Trophoblast cell (in vitro differentiated cells and primary cell): ENCODE measurements at regions not wholly inside any gene's neighbourhood (a gene's known extent, or its start where the extent isn't known, plus 50 kb on each side); places are given as distances from the start of the nearest gene placed in this dataset.
A peak's percentile ranks its signal among the peaks of the same experiment; 100 is the strongest.

Source experiments
- DNase-seq, 2 donors: peaks; one replicate each; pipeline ENCODE4 v3.0.0-alpha.2; 2016
- H2AFZ ChIP-seq: 2 replicates; pipeline ENCODE4 v1.6.1; 2013; ENCODE audit warnings: low read length, moderate library complexity, mild to moderate bottlenecking; ENCODE audit not compliant: insufficient read depth, poor library complexity
- H2AK5ac ChIP-seq: 2 replicates; pipeline ENCODE4 v1.6.1; 2013; ENCODE audit warnings: mild to moderate bottlenecking, low read length
- H2BK120ac ChIP-seq: 2 replicates; pipeline ENCODE4 v1.6.1; 2013; ENCODE audit warnings: low read length, mild to moderate bottlenecking, moderate library complexity; ENCODE audit not compliant: insufficient read depth, poor library complexity
- H2BK12ac ChIP-seq: 2 replicates; pipeline ENCODE4 v1.6.1; 2013; ENCODE audit warnings: mild to moderate bottlenecking, low read length, moderate library complexity
- H2BK5ac ChIP-seq: 2 replicates; pipeline ENCODE4 v1.6.1; 2013; ENCODE audit warnings: low read length, low read depth, moderate library complexity, mild to moderate bottlenecking; ENCODE audit not compliant: poor library complexity
- H3K14ac ChIP-seq: 2 replicates; pipeline ENCODE4 v1.6.1; 2013; ENCODE audit warnings: mild to moderate bottlenecking, low read length
- H3K18ac ChIP-seq: 2 replicates; pipeline ENCODE4 v1.6.1; 2013; ENCODE audit warnings: mild to moderate bottlenecking, low read length
- H3K23ac ChIP-seq: 2 replicates; pipeline ENCODE4 v1.6.1; 2013; ENCODE audit warnings: low read length
- H3K27ac ChIP-seq: 2 replicates; pipeline ENCODE4 v1.5.1; 2013; ENCODE audit warnings: low read depth, mild to moderate bottlenecking, inconsistent platforms, low read length, moderate library complexity
- H3K27me3 ChIP-seq: 2 replicates; pipeline ENCODE4 v1.6.1; 2013; ENCODE audit warnings: inconsistent platforms, mild to moderate bottlenecking, low read length, moderate library complexity; ENCODE audit not compliant: insufficient read depth
- H3K36me3 ChIP-seq, 2 experiments: 1 replicate in 1 of 2; 2 replicates in 1 of 2; pipeline ENCODE4 v1.6.1; 2013; ENCODE audit warnings: low read length in 2 of 2, mild to moderate bottlenecking in 2 of 2, moderate library complexity in 1 of 2; ENCODE audit not compliant: insufficient read depth in 2 of 2, control insufficient read depth in 1 of 2
- H3K4ac ChIP-seq: 2 replicates; pipeline ENCODE4 v1.6.1; 2013; ENCODE audit warnings: low read depth, mild to moderate bottlenecking, low read length, moderate library complexity
- H3K4me1 ChIP-seq, 2 experiments: 1 replicate in 1 of 2; 2 replicates in 1 of 2; pipeline ENCODE4 v1.6.1; 2013; ENCODE audit warnings: low read length in 2 of 2, mild to moderate bottlenecking in 2 of 2, moderate library complexity in 1 of 2; ENCODE audit not compliant: insufficient read depth in 2 of 2, control insufficient read depth in 1 of 2
- H3K4me2 ChIP-seq: 2 replicates; pipeline ENCODE4 v1.6.1; 2013; ENCODE audit warnings: inconsistent platforms, mild to moderate bottlenecking, low read length, moderate library complexity
- H3K4me3 ChIP-seq: 2 replicates; pipeline ENCODE4 v1.5.1; 2013; ENCODE audit warnings: mild to moderate bottlenecking, low read depth, low read length, inconsistent platforms
- H3K79me1 ChIP-seq: one replicate; pipeline ENCODE4 v1.6.1; 2013; ENCODE audit warnings: low read length
- H3K79me2 ChIP-seq: 2 replicates; pipeline ENCODE4 v1.6.1; 2013; ENCODE audit warnings: low read length, mild to moderate bottlenecking; ENCODE audit not compliant: control insufficient read depth, insufficient read depth, poor library complexity
- H3K9ac ChIP-seq: 2 replicates; pipeline ENCODE4 v1.6.1; 2013; ENCODE audit warnings: mild to moderate bottlenecking, low read length
- H3K9me3 ChIP-seq: 2 replicates; pipeline ENCODE4 v1.6.1; 2013; ENCODE audit warnings: low read depth, mild to moderate bottlenecking, control low read depth, inconsistent platforms, low read length; ENCODE audit not compliant: insufficient read depth
- H4K12ac ChIP-seq: 2 replicates; pipeline ENCODE4 v1.6.1; 2013; ENCODE audit warnings: low read depth, mild to moderate bottlenecking, low read length, moderate library complexity
- H4K8ac ChIP-seq: 2 replicates; pipeline ENCODE4 v1.6.1; 2013; ENCODE audit warnings: low read depth, mild to moderate bottlenecking, low read length, moderate library complexity
- H4K91ac ChIP-seq: one replicate; pipeline ENCODE4 v1.6.1; 2013; ENCODE audit warnings: low read depth, mild to moderate bottlenecking, low read length, moderate library complexity
- WGBS: extraction: QIAGEN DNeasy Blood & Tissue Kit; methylation state at CpG from one replicate; pipeline ENCODE4 v1.1.7; 2013; ENCODE audit warnings: missing lambda C conversion rate; ENCODE audit not compliant: insufficient read length, insufficient coverage; ENCODE audit errors: extremely low coverage; 5-methylcytosine and 5-hydroxymethylcytosine counted together

GRCh38 chr1:89460325-89460724, 64.3 kb upstream of the LRRC8B start:
- Histone ChIP-seq H3K14ac (no peak overlapping the region), H2BK12ac (no peak overlapping the region), H4K91ac (no peak overlapping the region), H3K18ac (no peak overlapping the region), H2BK5ac (no peak overlapping the region), H4K8ac (no peak overlapping the region), H3K27me3 (no peaks in the 10 kb centered on the region), H3K4me3 (no peak overlapping the region), H3K79me2 (no peaks in the 10 kb centered on the region), H2AK5ac (no peak overlapping the region), H3K9ac (no peak overlapping the region), H3K4ac (no peak overlapping the region), H4K12ac (no peak overlapping the region), H3K9me3 (no peaks in the 10 kb centered on the region), H3K4me2 (no peak overlapping the region), H2BK120ac (no peak overlapping the region), H3K36me3 (no peaks in the 10 kb centered on the region), H3K23ac (no peak overlapping the region), H3K27ac (no peak overlapping the region), H2AFZ (no peak overlapping the region), H3K79me1 (no peaks in the 10 kb centered on the region), H3K4me1 (no peaks in the 10 kb centered on the region)
- WGBS, result no CpG with 5 or more reads among the region's 1 CpG
- DNase-seq, result no peak

- Histone ChIP-seq H3K4ac (no peak overlapping the region), H3K4me1 (no peaks in the 10 kb centered on the region), H3K27ac (no peak overlapping the region), H4K91ac (no peak overlapping the region), H3K36me3 (no peaks in the 10 kb centered on the region), H2BK5ac (no peak overlapping the region), H3K14ac (no peak overlapping the region), H3K4me2 (no peak overlapping the region), H3K18ac (no peak overlapping the region), H4K12ac (no peak overlapping the region), H3K9me3 (no peaks in the 10 kb centered on the region), H3K23ac (no peak overlapping the region), H2AK5ac (no peak overlapping the region), H2BK12ac (no peak overlapping the region), H4K8ac (no peak overlapping the region), H2AFZ (no peak overlapping the region), H3K79me1 (no peaks in the 10 kb centered on the region), H3K79me2 (no peaks in the 10 kb centered on the region), H3K27me3 (no peaks in the 10 kb centered on the region), H3K4me3 (no peak overlapping the region), H2BK120ac (no peak overlapping the region), H3K9ac (no peak overlapping the region)
- DNase-seq, result no peak
- WGBS, result no CpG with 5 or more reads among the region's 3 CpGs
Observed at GRCh38 chr1:89462250-89462649, 62.4 kb upstream of the LRRC8B start.

- H4K12ac ChIP-seq, result no peak overlapping the region
- no peak overlapping the region for H4K8ac ChIP-seq
- no peak overlapping the region for H2AK5ac ChIP-seq
- DNase-seq, result no peak
- no peak overlapping the region for H2BK12ac ChIP-seq
- no peak overlapping the region for H3K4ac ChIP-seq
- no peak overlapping the region for H3K4me2 ChIP-seq
- no peak overlapping the region for H2BK120ac ChIP-seq
- H3K27ac ChIP-seq, result no peak overlapping the region
- H3K79me2 ChIP-seq, result no peaks in the 10 kb centered on the region
- H3K4me3 ChIP-seq, result no peak overlapping the region
- no peak overlapping the region for H3K23ac ChIP-seq
- no peak overlapping the region for H2BK5ac ChIP-seq
- no peak overlapping the region for H4K91ac ChIP-seq
- H3K14ac ChIP-seq, result no peak overlapping the region
- H3K18ac ChIP-seq, result no peak overlapping the region
- H3K36me3 ChIP-seq, result no peaks in the 10 kb centered on the region
- no peak overlapping the region for H2AFZ ChIP-seq
- no CpG with 5 or more reads among the region's 2 CpGs for WGBS
- H3K9me3 ChIP-seq, result no peaks in the 10 kb centered on the region
- no peaks in the 10 kb centered on the region for H3K27me3 ChIP-seq
- H3K4me1 ChIP-seq, result no peaks in the 10 kb centered on the region
- no peak overlapping the region for H3K9ac ChIP-seq
- H3K79me1 ChIP-seq, result no peaks in the 10 kb centered on the region
Observed at GRCh38 chr1:89464008-89464407, 60.6 kb upstream of the LRRC8B start.

GRCh38 chr1:89465201-89465600, 59.4 kb upstream of the LRRC8B start:
- no peaks in the 10 kb centered on the region for H3K27me3 ChIP-seq
- no peak overlapping the region for H2BK5ac ChIP-seq
- no peaks in the 10 kb centered on the region for H3K79me1 ChIP-seq
- H3K79me2 ChIP-seq, result no peaks in the 10 kb centered on the region
- no peak overlapping the region for H2BK120ac ChIP-seq
- H3K18ac ChIP-seq, result no peak overlapping the region
- no peak overlapping the region for H2AFZ ChIP-seq
- no peak overlapping the region for H3K4me2 ChIP-seq
- H4K8ac ChIP-seq, result no peak overlapping the region
- no peak overlapping the region for H3K23ac ChIP-seq
- H3K9ac ChIP-seq, result no peak overlapping the region
- H3K27ac ChIP-seq, result no peak overlapping the region
- no peak overlapping the region for H4K91ac ChIP-seq
- no CpG with 5 or more reads among the region's 1 CpG for WGBS
- H3K4me3 ChIP-seq, result no peak overlapping the region
- no peaks in the 10 kb centered on the region for H3K36me3 ChIP-seq
- no peaks in the 10 kb centered on the region for H3K9me3 ChIP-seq
- no peak overlapping the region for H3K4ac ChIP-seq
- no peak overlapping the region for H4K12ac ChIP-seq
- no peaks in the 10 kb centered on the region for H3K4me1 ChIP-seq
- H2AK5ac ChIP-seq, result no peak overlapping the region
- DNase-seq, result peak; percentile 44 to 72
- no peak overlapping the region for H2BK12ac ChIP-seq
- H3K14ac ChIP-seq, result no peak overlapping the region
